Middle frontal gyrus (tissue), 1 donor: ENCODE measurements at regions not wholly inside any gene's neighbourhood (a gene's known extent, or its start where the extent isn't known, plus 50 kb on each side); places are given as distances from the start of the nearest gene placed in this dataset.

Source experiments
- DNase-seq: peaks from one replicate; pipeline ENCODE4 v3.0.0-alpha.2; 2015; ENCODE audit warnings: low spot score; ENCODE audit errors: extremely low spot score

- no peak for DNase-seq
These were observed 278.0 kb downstream of the METTL4 start for GRCh38 chr18:2293109-2293839.

- no peak for DNase-seq
These were observed 270.0 kb downstream of the METTL4 start for GRCh38 chr18:2301316-2301715.

GRCh38 chr18:2302012-2302411 lies 269.3 kb downstream of the METTL4 start:
- DNase-seq, result no peak

- DNase-seq, result no peak
These were observed 268.4 kb downstream of the METTL4 start for GRCh38 chr18:2302628-2303516.

- DNase-seq, result no peak
These were observed 267.6 kb downstream of the METTL4 start for GRCh38 chr18:2303517-2304238.

- no peak for DNase-seq
These were observed 266.7 kb downstream of the METTL4 start for GRCh38 chr18:2304378-2305175.

GRCh38 chr18:2306606-2307005 lies 264.7 kb downstream of the METTL4 start:
- DNase-seq, result no peak

- DNase-seq, result no peak
These were observed 260.4 kb downstream of the METTL4 start for GRCh38 chr18:2310886-2311285.

GRCh38 chr18:2312440-2312839 lies 258.9 kb downstream of the METTL4 start:
- no peak for DNase-seq

- no peak for DNase-seq
These were observed 258.0 kb downstream of the METTL4 start for GRCh38 chr18:2313332-2313731.

- DNase-seq, result no peak
These were observed 255.1 kb downstream of the METTL4 start for GRCh38 chr18:2316082-2316750.

- no peak for DNase-seq
These were observed 254.3 kb downstream of the METTL4 start for GRCh38 chr18:2316751-2317696.

- no peak for DNase-seq
These were observed 246.8 kb downstream of the METTL4 start for GRCh38 chr18:2324459-2324858.

GRCh38 chr18:2325308-2325849 lies 245.9 kb downstream of the METTL4 start:
- DNase-seq, result no peak

- DNase-seq, result no peak
These were observed 245.4 kb downstream of the METTL4 start for GRCh38 chr18:2325933-2326332.

- DNase-seq, result no peak
These were observed 244.3 kb downstream of the METTL4 start for GRCh38 chr18:2326999-2327398.

GRCh38 chr18:2330764-2331163 lies 240.5 kb downstream of the METTL4 start:
- no peak for DNase-seq

- no peak for DNase-seq
These were observed 239.8 kb downstream of the METTL4 start for GRCh38 chr18:2331491-2331890.
